ENCODE measurements at regions not wholly inside any gene's neighbourhood (a gene's known extent, or its start where the extent isn't known, plus 50 kb on each side); places are given as distances from the start of the nearest gene placed in this dataset.

DNA sequence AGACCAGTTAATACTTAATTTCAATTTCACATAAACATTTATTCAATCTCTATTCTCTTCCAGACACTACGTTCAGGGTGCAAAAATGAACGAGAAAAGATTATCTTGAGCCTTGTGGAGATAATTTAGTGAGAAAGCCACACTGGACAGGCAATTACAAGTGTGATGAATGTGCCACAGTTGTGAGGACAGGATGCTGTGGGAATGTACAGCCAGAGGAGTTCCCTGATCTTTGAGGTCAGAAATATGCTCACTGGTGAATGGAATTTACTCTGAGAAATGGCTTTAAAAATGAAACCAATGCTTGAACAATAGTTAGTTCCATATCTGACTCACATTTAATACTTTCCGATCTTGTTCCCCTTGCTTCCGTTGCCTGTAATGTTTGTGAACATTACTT is 864.8 kb downstream of the GATA3 start:
- DNase-seq, result no peak

DNA sequence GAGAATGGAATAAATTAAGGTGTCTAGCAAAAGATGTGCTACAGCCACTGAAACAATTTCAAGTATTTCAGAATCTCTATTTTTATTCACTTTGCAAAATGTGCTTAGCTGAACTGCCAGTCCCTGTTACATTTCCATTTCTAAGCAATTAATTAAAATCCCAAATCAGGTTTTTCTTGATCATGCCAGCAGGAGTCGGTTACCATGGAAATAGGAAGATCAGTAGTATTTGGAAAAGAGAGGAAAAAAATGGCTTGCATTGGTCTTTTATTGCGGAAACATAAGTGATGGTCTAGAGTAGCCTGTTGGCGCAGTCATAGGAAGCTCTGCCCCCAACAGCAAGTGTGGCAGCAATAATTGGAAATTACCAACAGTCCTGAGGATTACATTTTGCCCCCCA is 867.1 kb downstream of the GATA3 start:
- DNase-seq, result no peak

DNA sequence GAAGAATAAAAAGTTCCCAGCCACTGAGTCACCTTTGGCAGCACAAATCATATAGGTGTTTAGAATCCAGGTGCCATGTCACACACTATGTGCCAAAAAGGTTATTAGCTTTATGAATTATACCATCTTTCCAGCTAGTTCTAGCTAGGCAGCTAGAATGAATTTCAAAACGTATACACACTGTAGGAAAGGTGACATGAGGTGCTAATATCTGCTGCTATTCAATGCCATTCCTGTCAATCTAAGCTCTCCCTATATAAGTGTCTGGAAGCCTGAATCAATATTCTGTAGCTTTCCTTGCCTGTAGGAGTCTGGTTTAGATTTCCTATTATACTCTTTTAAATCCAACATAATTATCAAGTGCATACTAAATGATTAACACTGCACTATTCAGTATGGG is 868.6 kb downstream of the GATA3 start:
- no peak for DNase-seq

DNA sequence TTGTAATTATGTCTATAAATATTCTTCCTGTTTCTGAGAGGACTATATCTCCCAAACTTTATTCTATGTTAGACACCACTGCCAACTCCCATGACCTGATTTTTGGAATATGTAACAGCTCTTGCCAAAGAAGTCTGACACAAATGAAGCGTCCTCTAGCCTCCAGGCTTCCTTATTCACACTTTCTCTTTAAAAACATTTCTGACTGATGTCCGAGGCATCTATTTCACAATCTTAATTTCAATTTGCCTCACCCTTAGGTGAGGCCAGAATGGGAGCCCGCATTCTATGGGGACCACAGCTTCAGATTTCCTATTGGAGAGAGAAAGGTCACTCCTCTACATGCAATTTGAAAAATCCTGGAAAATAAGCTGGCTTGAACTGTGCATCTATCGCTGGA is 873.2 kb downstream of the GATA3 start:
- no peak for DNase-seq

DNA sequence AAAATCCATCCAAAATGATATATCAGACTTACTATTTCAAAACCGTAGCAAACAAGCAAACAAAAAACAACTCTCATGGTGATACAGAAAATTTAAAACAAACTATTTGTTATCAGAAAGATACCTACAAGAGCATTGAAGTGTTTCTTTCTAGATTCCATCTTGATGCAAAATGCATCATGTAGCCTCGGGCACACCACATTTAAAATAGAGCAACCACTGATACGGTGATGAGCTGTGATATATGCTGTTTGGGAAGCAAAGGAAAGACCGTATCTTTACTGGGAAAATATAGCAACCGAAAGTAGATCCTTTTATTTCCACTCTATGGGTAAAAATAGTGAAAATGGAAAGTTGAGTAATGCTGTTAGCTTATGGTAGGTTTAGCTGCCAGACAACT is 892.0 kb downstream of the GATA3 start:
- no peak for DNase-seq

DNA sequence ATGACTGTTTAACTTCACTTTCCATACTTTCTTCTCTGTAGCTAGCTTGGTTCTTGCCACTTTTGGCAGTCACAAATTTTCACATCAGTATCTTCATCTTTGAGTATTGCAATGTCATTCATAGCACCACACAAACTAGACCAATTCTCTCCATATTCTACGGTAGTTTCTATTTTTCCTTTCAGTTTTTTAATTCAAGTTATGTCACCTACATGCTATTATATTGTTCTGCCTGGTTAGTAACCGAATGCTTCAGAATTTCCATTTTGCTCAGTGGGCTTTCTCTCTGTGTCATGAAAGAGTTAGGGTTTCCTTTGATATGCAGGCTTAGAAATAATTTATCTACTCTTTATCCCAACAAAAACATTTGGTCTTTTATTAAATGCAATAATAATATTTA is 896.5 kb downstream of the GATA3 start:
- DNase-seq, result no peak

DNA sequence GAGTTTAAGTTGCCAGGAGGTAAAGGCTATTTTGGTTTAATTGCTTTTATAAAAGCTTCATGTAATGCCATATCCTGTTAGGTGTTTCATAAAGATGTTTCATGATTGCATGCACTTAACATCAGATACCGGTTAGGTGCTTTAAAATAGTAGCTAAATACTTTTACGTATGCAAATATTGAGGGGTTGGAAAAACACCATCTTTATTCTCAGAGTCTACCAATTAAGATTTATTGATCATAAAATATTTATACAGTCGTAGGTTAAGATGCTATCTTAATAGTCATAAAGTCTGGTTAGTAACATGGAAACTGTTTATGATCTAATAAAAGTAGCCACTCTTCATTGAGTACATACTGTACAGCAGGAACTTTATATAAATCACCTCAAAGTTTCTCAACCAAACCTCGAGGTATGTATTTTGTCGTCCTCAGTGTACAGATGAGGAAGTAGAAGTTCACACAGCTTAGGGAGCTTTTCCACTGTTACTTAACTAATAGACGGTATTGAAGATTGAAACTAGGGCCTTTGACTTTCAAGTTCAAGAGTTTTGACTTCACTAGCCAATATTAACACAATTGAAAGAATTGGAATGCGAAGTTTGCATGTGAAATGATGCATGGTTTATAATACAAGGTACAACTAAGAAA is 897.1 kb downstream of the GATA3 start:
- DNase-seq, result no peak

DNA sequence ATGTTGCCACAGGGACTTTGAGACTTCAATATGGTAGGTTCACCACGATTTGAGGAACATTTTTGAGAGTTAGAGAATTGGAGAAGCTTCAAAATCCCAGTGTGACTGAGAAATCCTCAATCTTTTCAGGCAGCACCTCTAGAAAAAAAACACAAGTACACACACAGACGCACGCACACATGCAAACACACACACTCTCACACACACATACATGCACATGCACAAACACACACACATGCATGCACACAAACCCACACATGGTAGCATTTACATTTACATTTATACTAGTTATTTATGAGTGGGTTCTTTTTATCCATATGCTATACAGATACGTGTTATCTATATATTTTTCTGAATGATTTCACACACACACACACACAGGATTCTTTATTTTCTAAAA is 901.9 kb downstream of the GATA3 start:
- no peak for DNase-seq

DNA sequence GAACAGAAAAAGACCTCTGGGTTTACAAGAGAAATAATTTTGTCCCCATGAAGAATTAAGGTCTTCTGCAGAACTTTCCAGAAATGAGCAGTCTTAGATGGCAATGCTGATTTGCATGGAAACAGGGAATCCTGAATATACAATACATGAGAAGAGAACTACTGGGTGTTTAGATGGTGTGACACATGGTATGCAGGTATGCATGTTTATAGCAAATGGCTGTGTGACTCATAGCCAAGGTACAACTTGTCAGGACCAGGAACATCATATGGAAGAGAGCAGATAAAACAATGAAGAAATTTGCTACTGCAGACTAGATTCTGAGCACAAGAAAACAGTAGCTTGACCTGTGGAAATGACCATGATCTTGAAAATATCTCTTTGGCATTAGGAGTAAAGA is 907.8 kb downstream of the GATA3 start:
- no peak for DNase-seq

DNA sequence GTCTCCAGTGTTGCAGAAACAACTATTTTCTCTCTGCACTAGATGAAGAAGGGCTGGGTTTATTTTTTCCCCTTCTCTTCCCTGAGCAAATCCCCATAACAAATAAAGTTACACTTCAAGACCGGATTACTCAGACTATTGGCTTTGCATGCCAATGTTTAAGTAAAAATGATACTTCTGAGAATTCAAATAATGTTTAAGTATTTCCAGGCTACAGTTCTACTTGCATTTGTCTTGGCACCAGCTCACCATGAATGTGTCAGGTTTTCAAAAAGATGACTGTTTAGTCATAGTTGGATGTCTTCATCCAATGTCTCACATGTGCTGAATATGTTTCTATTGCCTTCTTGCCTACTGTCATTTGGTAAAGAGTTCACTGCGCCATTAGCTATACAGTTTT is 912.6 kb downstream of the GATA3 start:
- no peak for DNase-seq

DNA sequence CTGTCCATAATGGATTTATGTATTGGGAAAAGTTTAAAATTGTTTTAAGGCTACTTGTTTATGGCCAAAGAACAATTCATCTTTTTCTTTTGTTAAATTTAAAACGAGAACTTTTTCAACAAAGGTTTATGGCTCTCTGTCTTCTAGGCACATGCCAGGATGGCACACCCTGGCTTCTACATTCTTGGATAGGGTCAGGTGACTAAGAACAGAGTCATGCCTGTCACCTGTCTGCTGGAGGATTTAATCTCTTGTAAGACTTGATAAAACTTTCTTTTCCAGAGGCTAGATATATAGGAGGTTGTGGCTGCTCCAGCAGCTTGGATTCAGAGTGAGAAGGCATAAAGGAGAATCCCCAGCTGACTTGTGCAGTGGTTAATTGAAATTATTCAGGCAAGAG is 915.4 kb downstream of the GATA3 start:
- no peak for DNase-seq

DNA sequence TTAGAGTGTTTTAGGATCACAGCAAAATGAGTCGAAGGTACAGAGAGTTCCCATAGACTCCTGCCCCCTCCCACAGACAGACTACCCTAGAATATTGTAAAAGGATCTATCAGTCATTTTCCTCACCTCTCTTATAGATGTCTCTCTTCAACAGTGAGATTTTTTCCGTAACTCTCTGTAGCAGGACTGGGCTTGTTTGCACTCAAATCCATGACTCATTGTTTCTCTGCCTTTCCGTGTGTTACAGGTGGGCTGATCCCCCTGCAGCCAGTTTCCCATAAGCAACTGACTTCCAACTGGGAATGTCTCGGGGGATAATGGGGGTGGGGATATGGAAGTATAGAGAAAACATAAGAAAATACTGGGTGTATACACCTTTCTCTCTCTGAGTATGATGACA is 921.0 kb downstream of the GATA3 start:
- no peak for DNase-seq

DNA sequence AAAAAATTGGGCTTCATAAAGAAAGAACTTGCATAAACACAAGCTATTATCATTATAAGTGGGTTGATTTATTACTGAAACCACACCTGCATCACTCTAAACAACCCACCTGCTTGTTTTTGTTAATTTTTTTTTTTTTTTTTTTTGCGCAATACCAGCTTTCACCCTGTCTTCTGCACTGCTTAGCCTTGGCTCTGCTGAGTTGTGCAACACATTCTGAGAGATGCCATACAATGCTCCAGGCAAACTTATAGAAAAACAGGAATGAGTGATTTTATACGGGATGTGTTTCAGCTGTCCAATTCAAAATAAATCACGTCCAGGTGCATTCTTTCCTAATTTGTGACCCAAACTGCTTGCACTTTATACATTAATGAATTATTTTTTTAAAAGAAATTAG is 923.6 kb downstream of the GATA3 start:
- DNase-seq, result no peak

DNA sequence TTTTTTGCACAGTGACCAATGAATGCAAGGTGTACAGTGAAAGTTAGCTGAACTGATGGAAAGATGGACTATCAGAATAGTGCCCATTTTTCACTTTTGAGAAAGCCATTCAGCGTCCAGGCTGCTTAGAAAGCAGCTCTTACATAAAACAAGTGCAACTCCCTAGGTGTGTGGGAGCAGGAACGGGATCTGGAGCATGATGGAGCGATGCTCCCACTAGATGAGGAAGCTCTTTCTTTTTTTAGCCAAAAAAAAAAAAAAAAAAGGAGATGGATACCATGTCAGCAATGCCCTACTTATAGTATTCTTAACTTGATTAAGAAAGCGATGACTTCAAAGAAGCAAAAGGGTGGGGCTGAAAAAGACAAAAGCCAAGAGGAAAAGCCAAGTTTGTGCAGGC is 925.5 kb downstream of the GATA3 start:
- no peak for DNase-seq

DNA sequence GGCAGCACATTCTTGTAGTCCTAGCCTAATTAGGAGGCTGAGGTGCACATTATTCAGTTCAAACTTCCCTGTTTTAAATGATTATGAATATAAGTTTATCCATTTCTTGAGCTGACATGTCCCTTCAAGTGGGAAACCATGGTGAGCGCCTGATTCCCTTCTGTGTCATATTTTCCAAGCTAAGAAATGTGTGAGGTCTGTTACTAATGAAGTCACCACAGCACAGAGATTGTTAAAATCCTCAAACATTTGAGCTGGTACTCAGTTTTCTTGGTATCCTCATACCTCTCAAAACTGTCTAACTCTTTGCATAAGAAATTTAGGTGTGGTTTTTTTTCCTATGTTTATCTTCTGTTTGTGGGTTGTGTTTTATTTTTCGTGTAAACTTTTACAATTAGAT is 926.8 kb downstream of the GATA3 start:
- no peak for DNase-seq

DNA sequence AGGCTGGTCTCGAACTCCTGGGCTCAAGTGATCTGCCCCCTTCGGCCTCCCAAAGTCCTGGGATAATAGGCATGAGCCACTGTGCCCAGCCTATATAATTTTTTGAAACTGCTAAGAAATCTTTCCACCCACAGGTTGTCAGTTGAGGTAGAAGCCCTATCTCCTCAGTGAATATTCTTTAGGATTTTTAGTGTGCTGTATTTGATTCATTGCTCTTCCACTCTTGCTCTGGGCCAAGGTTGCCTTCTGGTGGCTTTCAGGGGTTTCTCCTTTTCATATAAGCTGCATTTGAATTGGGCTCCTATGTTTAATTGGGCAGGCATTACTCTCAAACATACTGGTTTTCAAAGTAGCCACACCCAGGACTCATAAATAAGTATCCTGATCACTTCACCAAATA is 931.2 kb downstream of the GATA3 start:
- DNase-seq, result no peak

DNA sequence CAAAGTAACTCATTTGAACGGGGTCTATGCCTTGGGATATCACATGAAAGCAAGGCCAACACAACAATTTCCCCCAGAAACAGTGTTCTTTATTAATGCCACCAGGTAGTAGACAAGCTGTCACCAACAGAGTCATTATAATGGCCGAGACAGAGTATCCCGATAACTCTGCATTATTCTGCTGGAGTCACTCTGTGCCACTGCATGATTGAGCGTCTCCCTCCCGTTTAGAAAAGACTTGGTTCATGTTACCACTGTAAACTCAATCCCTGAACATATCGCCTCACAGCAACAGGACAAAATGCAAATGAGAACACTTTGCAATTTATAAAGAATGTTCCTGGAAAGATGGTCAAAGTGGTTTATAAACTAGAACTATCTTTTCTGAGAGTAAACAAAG is 932.5 kb downstream of the GATA3 start:
- no peak for DNase-seq

DNA sequence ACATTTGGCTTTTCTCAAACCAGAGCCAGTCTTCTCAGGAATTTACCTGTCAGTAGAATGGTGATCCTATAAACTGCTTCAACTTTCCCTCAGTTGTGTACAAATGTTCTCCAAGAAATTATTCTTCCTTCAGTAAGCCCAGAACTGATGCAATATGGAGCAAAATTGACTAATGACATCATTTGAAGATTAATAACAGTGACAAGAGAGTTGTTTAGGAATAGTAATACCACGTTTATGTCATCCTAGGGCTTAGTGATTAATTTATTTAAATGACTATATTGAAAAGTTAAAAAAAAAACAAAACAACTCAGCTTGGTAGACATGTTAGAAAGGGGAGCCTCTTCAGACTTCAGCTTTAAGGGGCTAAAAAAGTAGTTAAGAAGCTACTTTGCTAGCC is 933.2 kb downstream of the GATA3 start:
- no peak for DNase-seq

DNA sequence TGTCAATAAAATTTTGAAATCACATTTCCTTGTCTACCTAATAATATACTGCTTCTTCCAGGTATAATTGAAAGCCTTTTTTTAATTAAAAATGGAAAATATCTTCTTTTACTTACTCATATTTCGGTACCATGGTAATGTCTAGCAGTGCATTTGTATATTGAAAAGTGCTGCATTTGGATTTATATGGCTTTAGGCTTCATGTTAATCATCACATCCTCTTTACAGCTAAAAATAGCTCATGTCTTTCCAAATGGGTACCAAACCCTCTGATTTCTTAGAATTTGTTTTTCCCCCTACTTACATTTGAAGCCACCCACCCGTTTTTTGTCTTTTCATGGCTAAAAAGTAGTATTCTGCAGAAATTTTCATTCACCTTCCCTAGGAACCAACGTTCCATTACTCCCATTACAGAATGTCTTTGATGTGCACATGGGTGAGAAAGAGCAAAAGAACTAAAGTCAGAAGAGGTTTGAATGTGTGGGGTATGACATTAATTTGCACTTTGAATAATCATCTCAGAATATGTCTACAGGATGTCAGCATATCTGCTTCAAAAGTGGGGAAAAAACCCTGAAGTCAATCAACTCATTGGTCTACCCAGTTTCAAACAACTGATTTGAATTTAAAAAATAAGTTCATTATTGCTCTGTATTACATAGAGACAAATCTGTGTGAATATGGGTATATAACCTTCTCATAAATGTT is 935.9 kb downstream of the GATA3 start:
- no peak for DNase-seq

DNA sequence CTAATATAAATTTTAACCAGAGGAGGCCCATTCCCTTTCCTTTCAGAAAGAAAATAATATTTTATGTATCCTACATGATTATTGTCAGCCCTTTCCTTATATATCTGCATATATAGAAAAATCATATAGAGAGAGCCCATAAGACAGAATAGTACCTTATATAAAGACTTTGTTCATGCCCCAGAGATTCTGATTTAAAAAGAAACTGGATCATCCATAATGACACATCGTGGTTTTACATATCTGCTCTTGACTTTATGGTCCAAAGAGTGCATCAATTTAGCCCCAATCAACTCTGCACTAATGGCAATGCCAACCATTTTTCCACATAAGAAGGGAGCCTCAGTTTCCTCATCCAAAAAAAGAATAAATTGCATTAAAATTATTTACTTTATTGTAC is 937.5 kb downstream of the GATA3 start:
- DNase-seq, result no peak

DNA sequence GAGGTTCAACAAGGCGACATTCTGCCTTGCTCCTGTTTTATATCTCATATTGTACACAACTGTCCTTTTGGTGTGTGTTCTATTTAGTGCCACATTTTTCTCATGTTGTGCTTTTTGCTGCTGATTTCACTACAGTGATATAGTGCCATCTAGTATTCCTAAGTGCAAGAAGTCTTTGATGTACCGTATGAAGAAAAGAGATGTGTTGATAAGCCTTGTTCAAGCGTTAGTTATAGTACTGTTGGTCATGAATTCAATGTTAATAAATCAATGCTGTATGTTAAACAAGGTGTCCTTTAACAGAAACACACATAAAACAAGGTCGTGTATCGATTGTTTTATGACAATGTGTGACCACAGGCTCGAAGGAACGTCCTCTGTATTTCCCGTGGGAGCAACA is 939.4 kb downstream of the GATA3 start:
- no peak for DNase-seq

DNA sequence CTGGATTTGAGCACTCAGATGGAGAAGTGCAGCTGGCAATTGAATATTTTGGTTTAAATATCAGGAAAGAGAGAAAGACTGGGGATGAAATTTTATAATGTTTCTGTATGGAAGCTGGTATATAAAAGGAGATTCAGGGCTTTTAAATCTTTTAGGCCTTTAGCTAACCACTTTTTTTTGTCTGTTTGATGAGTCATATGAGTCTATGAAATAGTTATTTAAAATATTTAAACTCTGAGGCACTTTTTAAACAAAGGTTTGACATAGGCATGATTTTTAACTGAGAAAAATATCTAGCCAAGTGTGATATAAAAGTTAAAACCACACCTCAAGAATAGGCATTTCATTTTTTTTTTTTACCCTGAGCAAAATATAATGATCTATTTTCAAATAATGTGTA is 944.3 kb downstream of the GATA3 start:
- no peak for DNase-seq

DNA sequence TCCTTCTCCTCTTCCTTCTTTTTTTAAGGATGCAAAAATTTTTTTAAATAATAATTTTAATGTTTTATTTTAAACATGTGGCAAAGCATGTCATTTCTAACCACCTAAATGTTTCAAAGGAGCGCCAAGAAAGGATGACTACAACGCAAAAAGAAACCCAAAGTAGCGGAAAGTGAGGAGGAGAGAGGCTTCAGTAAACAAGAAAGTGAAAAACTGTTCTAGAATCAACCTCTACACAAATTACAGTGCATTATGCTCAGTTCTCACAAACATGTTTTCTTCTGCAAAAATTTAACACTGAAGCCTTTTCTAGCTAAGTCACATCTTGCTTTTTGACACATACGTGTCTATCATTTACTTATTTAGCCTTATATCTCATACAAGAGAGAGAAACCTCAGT is 948.6 kb downstream of the GATA3 start:
- no peak for DNase-seq

DNA sequence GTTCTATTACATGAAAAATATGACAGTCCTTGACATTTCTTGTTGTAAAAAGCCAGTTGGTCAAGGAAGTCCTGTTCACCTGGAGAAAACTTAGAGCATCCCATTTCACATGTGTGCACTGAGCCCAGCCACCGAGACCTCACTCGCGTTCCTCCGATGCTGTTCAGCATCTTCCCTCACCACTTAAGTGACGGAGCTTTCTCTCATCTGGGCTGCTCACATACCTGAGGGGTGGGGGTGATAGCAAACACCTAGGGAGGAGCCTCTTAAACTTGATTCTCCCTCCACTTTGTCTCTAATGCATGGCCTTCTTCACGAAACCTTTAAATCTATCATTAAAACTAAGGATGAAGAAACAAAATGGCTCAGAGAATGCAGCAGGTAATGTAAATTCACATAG is 950.2 kb downstream of the GATA3 start:
- no peak for DNase-seq

DNA sequence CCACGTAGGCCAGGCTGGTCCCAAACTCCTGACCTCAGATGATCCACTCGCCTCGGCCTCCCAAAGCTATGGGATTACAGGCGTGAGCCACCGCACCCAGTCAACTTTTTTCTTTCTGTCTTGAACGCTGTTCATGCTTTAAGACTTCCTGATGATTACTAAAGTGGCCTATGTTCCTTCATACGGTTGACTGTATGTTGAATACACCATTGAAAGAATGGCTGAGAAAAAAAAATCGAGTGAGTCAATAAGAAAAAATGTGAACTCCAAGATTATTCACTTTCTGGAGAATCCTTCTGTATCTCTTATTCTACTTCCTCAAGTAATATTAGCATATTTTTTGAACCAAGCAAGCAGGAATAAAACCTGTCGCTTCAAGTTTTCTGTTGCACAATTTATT is 955.0 kb downstream of the GATA3 start:
- DNase-seq, result no peak
